SK-N-DZ (cell line): ENCODE measurements at regions not wholly inside any gene's neighbourhood (a gene's known extent, or its start where the extent isn't known, plus 50 kb on each side); places are given as distances from the start of the nearest gene placed in this dataset.
"Not testable (repeated sequence)": the region's sequence is repeated elsewhere in the genome, so short reads cannot be mapped to it uniquely, and the experiment has no call there.

Experiments
- DNase-seq: peaks from one replicate; pipeline ENCODE4 v3.0.0-alpha.2; 2015; ENCODE audit warnings: low spot score

- peak; percentile 93 for DNase-seq
These were observed 75.1 kb downstream of the KBTBD2 start for GRCh38 chr7:32816409-32816948.

GRCh38 chr7:32814779-32815178, 76.8 kb downstream of the KBTBD2 start:
- DNase-seq, result not testable (repeated sequence)

GRCh38 chr7:32809871-32810270, 81.7 kb downstream of the KBTBD2 start:
- no peak for DNase-seq

GRCh38 chr7:32809347-32809746, 82.2 kb downstream of the KBTBD2 start:
- no peak for DNase-seq

- DNase-seq, result no peak
These were observed 88.0 kb downstream of the KBTBD2 start for GRCh38 chr7:32803406-32804141.

GRCh38 chr7:32802305-32802910, 89.2 kb downstream of the KBTBD2 start:
- no peak for DNase-seq

- not testable (repeated sequence) for DNase-seq
These were observed 98.5 kb downstream of the KBTBD2 start for GRCh38 chr7:32793053-32793452.

GRCh38 chr7:32790766-32791430, 100.7 kb downstream of the KBTBD2 start:
- not testable (repeated sequence) for DNase-seq

- DNase-seq, result not testable (repeated sequence)
These were observed 102.3 kb downstream of the KBTBD2 start for GRCh38 chr7:32789266-32789665.

GRCh38 chr7:32788174-32788573, 103.4 kb downstream of the KBTBD2 start:
- not testable (repeated sequence) for DNase-seq

- not testable (repeated sequence) for DNase-seq
These were observed 106.1 kb downstream of the KBTBD2 start for GRCh38 chr7:32785365-32785944.

- DNase-seq, result not testable (repeated sequence)
These were observed 111.7 kb downstream of the KBTBD2 start for GRCh38 chr7:32779895-32780294.

- no peak for DNase-seq
These were observed 112.4 kb downstream of the KBTBD2 start for GRCh38 chr7:32779167-32779566.

GRCh38 chr7:32777041-32777666, 114.4 kb downstream of the KBTBD2 start:
- DNase-seq, result not testable (repeated sequence)

- not testable (repeated sequence) for DNase-seq
These were observed 115.2 kb downstream of the KBTBD2 start for GRCh38 chr7:32776318-32776717.

- DNase-seq, result not testable (repeated sequence)
These were observed 115.8 kb downstream of the KBTBD2 start for GRCh38 chr7:32775809-32776208.

- DNase-seq, result no peak
These were observed 117.0 kb downstream of the KBTBD2 start for GRCh38 chr7:32774541-32774951.

- DNase-seq, result not testable (repeated sequence)
These were observed 122.6 kb downstream of the KBTBD2 start for GRCh38 chr7:32768866-32769510.

GRCh38 chr7:32768338-32768737, 123.2 kb downstream of the KBTBD2 start:
- not testable (repeated sequence) for DNase-seq

- peak; percentile 12 for DNase-seq
These were observed 125.8 kb downstream of the KBTBD2 start for GRCh38 chr7:32765649-32766251.
